ENCODE measurements at regions not wholly inside any gene's neighbourhood (a gene's known extent, or its start where the extent isn't known, plus 50 kb on each side); places are given as distances from the start of the nearest gene placed in this dataset.

- H3K27ac ChIP-seq = no peak overlapping the region
- TF ChIP-seq CTCF (conservative IDR thresholded peaks at IDR 0.05) (peak; percentile 28), ZFX (IDR thresholded peaks at IDR 0.05) (no peak)
These were observed 81.1 kb upstream of the CT45A1 start for GRCh38 chrX:135632353-135632752.

- H3K27ac ChIP-seq = no peak overlapping the region
- TF ChIP-seq ZFX (IDR thresholded peaks at IDR 0.05) (no peak), CTCF (conservative IDR thresholded peaks at IDR 0.05) (no peak)
These were observed 74.2 kb upstream of the CT45A1 start for GRCh38 chrX:135639066-135639780.

- TF ChIP-seq ZFX (IDR thresholded peaks at IDR 0.05) = no peak
- TF ChIP-seq CTCF (conservative IDR thresholded peaks at IDR 0.05) = no peak
- no peak overlapping the region for H3K27ac ChIP-seq
These were observed 69.5 kb upstream of the CT45A1 start for GRCh38 chrX:135643916-135644315.

- TF ChIP-seq CTCF (conservative IDR thresholded peaks at IDR 0.05) = no peak
- no peak for TF ChIP-seq ZFX (IDR thresholded peaks at IDR 0.05)
- H3K27ac ChIP-seq = no peak overlapping the region
These were observed 68.8 kb upstream of the CT45A1 start for GRCh38 chrX:135644624-135645023.

- H3K27ac ChIP-seq = no peak overlapping the region
- no peak for TF ChIP-seq CTCF (conservative IDR thresholded peaks at IDR 0.05)
- TF ChIP-seq ZFX (IDR thresholded peaks at IDR 0.05) = no peak
These were observed 64.4 kb upstream of the CT45A1 start for GRCh38 chrX:135649029-135649428.

GRCh38 chrX:135649561-135649960 is 63.9 kb upstream of the CT45A1 start:
- no peak overlapping the region for H3K27ac ChIP-seq
- no peak for TF ChIP-seq CTCF (conservative IDR thresholded peaks at IDR 0.05)
- no peak for TF ChIP-seq ZFX (IDR thresholded peaks at IDR 0.05)

GRCh38 chrX:135651647-135652295 is 61.7 kb upstream of the CT45A1 start:
- H3K27ac ChIP-seq = no peak overlapping the region
- TF ChIP-seq ZFX (IDR thresholded peaks at IDR 0.05) = no peak
- no peak for TF ChIP-seq CTCF (conservative IDR thresholded peaks at IDR 0.05)
